OCI-LY1 (cell line): ENCODE measurements at regions not wholly inside any gene's neighbourhood (a gene's known extent, or its start where the extent isn't known, plus 50 kb on each side); places are given as distances from the start of the nearest gene placed in this dataset.

Experiments
- EZH2 ChIP-seq: fragments of 200-600 bp; sonication (generic), shearing (Covaris generic); IDR thresholded peaks from 2 replicates; pipeline ENCODE4 v1.8.0; 2017; ENCODE audit warnings: borderline replicate concordance, mixed run types, mild to moderate bottlenecking, antibody characterized with exemption, low read length, moderate library complexity, mixed read lengths
- TF ChIP-seq, protein P1 (sequence below): fragments of 200-600 bp; sonication (generic), shearing (Covaris generic); IDR thresholded peaks from 2 replicates; pipeline ENCODE4 v1.5.1; 2017; ENCODE audit warnings: mild to moderate bottlenecking, antibody characterized with exemption, low read length, moderate library complexity, mixed read lengths

DNA sequence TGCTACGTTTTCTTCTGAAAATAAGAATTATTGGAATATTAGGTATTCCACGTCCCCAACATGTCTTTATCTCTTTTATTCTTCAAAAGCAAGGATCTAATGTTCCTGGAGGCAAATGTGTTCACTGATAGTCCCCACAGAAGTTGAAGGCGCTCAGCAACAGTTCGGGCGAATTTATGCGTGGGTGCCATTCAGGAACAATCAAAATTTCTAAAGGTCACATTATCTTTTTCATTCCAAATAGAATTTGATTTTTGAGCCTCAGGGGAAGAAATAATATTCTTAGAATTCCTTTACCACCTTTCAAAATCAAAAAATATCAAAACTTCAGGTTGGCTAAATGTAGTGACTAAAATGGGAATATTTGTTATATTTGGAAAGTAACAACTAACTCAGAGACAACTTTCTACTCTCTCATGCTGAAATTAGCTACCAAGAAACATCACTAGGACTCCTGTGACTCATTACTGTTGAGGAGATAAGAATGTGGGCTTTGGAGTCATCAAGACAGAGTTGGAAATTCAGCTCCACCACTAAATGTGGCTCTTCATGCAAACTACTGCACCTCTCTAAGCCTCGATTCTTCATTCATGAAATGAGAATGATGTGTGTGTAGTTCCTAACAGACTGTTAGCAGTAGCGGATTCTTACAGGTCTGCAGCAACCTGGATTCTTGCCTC lies 72.3 kb upstream of the KIT start:
- TF ChIP-seq, protein P1, sequence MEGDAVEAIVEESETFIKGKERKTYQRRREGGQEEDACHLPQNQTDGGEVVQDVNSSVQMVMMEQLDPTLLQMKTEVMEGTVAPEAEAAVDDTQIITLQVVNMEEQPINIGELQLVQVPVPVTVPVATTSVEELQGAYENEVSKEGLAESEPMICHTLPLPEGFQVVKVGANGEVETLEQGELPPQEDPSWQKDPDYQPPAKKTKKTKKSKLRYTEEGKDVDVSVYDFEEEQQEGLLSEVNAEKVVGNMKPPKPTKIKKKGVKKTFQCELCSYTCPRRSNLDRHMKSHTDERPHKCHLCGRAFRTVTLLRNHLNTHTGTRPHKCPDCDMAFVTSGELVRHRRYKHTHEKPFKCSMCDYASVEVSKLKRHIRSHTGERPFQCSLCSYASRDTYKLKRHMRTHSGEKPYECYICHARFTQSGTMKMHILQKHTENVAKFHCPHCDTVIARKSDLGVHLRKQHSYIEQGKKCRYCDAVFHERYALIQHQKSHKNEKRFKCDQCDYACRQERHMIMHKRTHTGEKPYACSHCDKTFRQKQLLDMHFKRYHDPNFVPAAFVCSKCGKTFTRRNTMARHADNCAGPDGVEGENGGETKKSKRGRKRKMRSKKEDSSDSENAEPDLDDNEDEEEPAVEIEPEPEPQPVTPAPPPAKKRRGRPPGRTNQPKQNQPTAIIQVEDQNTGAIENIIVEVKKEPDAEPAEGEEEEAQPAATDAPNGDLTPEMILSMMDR = no peak
- TF ChIP-seq EZH2 = no peak
